PC-3 (cell line): ENCODE measurements at regions not wholly inside any gene's neighbourhood (a gene's known extent, or its start where the extent isn't known, plus 50 kb on each side); places are given as distances from the start of the nearest gene placed in this dataset.

Experiments used
- ATAC-seq: fragments of 200-7000 bp; cut with Tn5 transposase; 2 replicates; pipeline ENCODE4 v1.9.1; 2020; ENCODE audit warnings: mild to moderate bottlenecking, moderate library complexity
- BruUV-seq: library from RNA; stranded (reverse); fragments of 400-500 nt; replicated peaks from 2 replicates; lab custom pipeline; 2021; lab: Mats Ljungman, UMichigan
- CTCF ChIA-PET: fragments of 300-600 bp; sonication (Branson Sonifier 250); formaldehyde crosslinking; loops from one replicate; lab custom pipeline; 2022; ENCODE audit warnings: antibody characterized with exemption; lab: Charles Lee
- POLR2A ChIA-PET: fragments of 300-600 bp; sonication (Branson Sonifier 250); formaldehyde crosslinking; loops from one replicate; lab custom pipeline; 2022; ENCODE audit warnings: antibody characterized with exemption; ENCODE audit not compliant: unreplicated experiment; lab: Charles Lee
- DNase-seq: peaks from one replicate; pipeline ENCODE4 v3.0.0-alpha.2; 2015
- H2AFZ ChIP-seq: fragments of 300-600 bp; sonication (generic); 2 replicates; pipeline ENCODE4 v1.6.0; 2016; ENCODE audit warnings: antibody characterized with exemption, low read length
- H3F3A ChIP-seq: fragments of 300-600 bp; sonication (generic); one replicate; pipeline ENCODE4 v1.6.0; 2017; ENCODE audit warnings: antibody characterized with exemption, low read length, control low read depth, mild to moderate bottlenecking; ENCODE audit not compliant: unreplicated experiment
- H3K27ac ChIP-seq: fragments of 300-600 bp; sonication (generic); 2 replicates; pipeline ENCODE4 v1.5.1; 2016; ENCODE audit warnings: mild to moderate bottlenecking, low read length
- H3K27me3 ChIP-seq: fragments of 300-600 bp; sonication (generic); 2 replicates; pipeline ENCODE4 v1.6.1; 2016; ENCODE audit warnings: low read length, mixed read lengths
- H3K36me3 ChIP-seq: fragments of 300-600 bp; sonication (generic); 2 replicates; pipeline ENCODE4 v1.6.1; 2016; ENCODE audit warnings: low read depth, mixed run types, low read length, mixed read lengths
- H3K4me1 ChIP-seq: fragments of 300-600 bp; sonication (generic); 2 replicates; pipeline ENCODE4 v1.5.1; 2016; ENCODE audit warnings: low read length; ENCODE audit not compliant: insufficient read depth
- H3K4me2 ChIP-seq: fragments of 300-600 bp; sonication (generic); 2 replicates; pipeline ENCODE4 v1.6.0; 2016; ENCODE audit warnings: low read length
- H3K4me3 ChIP-seq: fragments of 300-600 bp; sonication (generic); 2 replicates; pipeline ENCODE4 v1.5.1; 2016; ENCODE audit warnings: mild to moderate bottlenecking, low read length, mixed read lengths
- H3K79me2 ChIP-seq: fragments of 300-600 bp; sonication (generic); 2 replicates; pipeline ENCODE4 v1.6.1; 2017; ENCODE audit warnings: low read length, mixed read lengths
- H3K9ac ChIP-seq: fragments of 300-600 bp; sonication (generic); 2 replicates; pipeline ENCODE4 v1.6.0; 2016; ENCODE audit warnings: mild to moderate bottlenecking, low read length
- H3K9me2 ChIP-seq: fragments of 300-600 bp; sonication (generic); replicated peaks from 2 replicates; pipeline ENCODE4 v1.6.1; 2016; ENCODE audit warnings: mixed run types, low read length, mixed read lengths
- H3K9me3 ChIP-seq: fragments of 300-600 bp; sonication (generic); 2 replicates; pipeline ENCODE4 v1.6.1; 2016; ENCODE audit warnings: low read length, mixed read lengths
- H4K20me1 ChIP-seq: fragments of 300-600 bp; sonication (generic); 2 replicates; pipeline ENCODE4 v1.6.1; 2016; ENCODE audit warnings: low read length, mixed read lengths
- EZH2 ChIP-seq: fragments of 300-600 bp; sonication (generic); IDR thresholded peaks from one replicate; pipeline ENCODE4 v1.6.1; 2017; ENCODE audit warnings: antibody characterized with exemption, mild to moderate bottlenecking, low read length; ENCODE audit not compliant: unreplicated experiment
- EZH2phosphoT487 ChIP-seq: fragments of 300-600 bp; sonication (generic); IDR thresholded peaks from 2 replicates; pipeline ENCODE4 v1.6.1; 2018; ENCODE audit warnings: mild to moderate bottlenecking, antibody characterized with exemption, low read length, borderline replicate concordance
- intact Hi-C: fragments of 100-400 bp; cut with micrococcal nuclease; formaldehyde crosslinking; loops from 2 replicates; pipeline ENCODE4 v1.9.0; 2023
- TF ChIP-seq, protein P1 (sequence below): fragments of 300-600 bp; sonication (generic); conservative IDR thresholded peaks from 2 replicates; pipeline ENCODE4 v1.5.1; 2017; ENCODE audit warnings: antibody characterized with exemption, low read depth, mild to moderate bottlenecking, low read length

- H3F3A ChIP-seq, result no peaks in the 10 kb centered on the region
- BruUV-seq, result no TSS peak
- no peaks in the 10 kb centered on the region for H3K36me3 ChIP-seq
- DNase-seq (no peak), ATAC-seq (no peak)
- ChIA-PET POLR2A (no interaction called here), CTCF (no interaction called here)
- no peaks in the 10 kb centered on the region for H3K79me2 ChIP-seq
- no peak overlapping the region for H3K4me2 ChIP-seq
- TF ChIP-seq EZH2 (no peak), EZH2phosphoT487 (no peak)
- TF ChIP-seq, protein P1, sequence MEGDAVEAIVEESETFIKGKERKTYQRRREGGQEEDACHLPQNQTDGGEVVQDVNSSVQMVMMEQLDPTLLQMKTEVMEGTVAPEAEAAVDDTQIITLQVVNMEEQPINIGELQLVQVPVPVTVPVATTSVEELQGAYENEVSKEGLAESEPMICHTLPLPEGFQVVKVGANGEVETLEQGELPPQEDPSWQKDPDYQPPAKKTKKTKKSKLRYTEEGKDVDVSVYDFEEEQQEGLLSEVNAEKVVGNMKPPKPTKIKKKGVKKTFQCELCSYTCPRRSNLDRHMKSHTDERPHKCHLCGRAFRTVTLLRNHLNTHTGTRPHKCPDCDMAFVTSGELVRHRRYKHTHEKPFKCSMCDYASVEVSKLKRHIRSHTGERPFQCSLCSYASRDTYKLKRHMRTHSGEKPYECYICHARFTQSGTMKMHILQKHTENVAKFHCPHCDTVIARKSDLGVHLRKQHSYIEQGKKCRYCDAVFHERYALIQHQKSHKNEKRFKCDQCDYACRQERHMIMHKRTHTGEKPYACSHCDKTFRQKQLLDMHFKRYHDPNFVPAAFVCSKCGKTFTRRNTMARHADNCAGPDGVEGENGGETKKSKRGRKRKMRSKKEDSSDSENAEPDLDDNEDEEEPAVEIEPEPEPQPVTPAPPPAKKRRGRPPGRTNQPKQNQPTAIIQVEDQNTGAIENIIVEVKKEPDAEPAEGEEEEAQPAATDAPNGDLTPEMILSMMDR, result no peak
- H4K20me1 ChIP-seq, result no peaks in the 10 kb centered on the region
- no peak overlapping the region for H3K27ac ChIP-seq
- no peak overlapping the region for H2AFZ ChIP-seq
- no peaks in the 10 kb centered on the region for H3K4me1 ChIP-seq
- H3K27me3 ChIP-seq, result peaks cover 24% of the 10 kb centered on the region
- H3K9me2 ChIP-seq, result no peaks in the 10 kb centered on the region
- no peak overlapping the region for H3K9ac ChIP-seq
- no peaks in the 10 kb centered on the region for H3K9me3 ChIP-seq
- intact Hi-C loops, result no loop called here
- H3K4me3 ChIP-seq, result no peak overlapping the region
Measured at GRCh38 chr5:64015824-64016223, 53.6 kb upstream of the HTR1A start.
